ENCODE measurements at regions not wholly inside any gene's neighbourhood (a gene's known extent, or its start where the extent isn't known, plus 50 kb on each side); places are given as distances from the start of the nearest gene placed in this dataset.

GRCh38 chr2:120850551-120850950 lies 114.9 kb downstream of the GLI2 start:
- no peak for TF ChIP-seq POLR2AphosphoS5 (IDR thresholded peaks at IDR 0.05; ENCODE audit: low read depth, low read length)
- TF ChIP-seq REST (IDR thresholded peaks at IDR 0.05; ENCODE audit: insufficient read depth in 1 of 2, low read depth in 2 of 2, low read length in 2 of 2), result no peak
- TF ChIP-seq TAF1 (IDR thresholded peaks at IDR 0.05; ENCODE audit: borderline replicate concordance, insufficient read depth, low read length), result no peak
- no peak for TF ChIP-seq SIN3A (IDR thresholded peaks at IDR 0.05; ENCODE audit: borderline replicate concordance, insufficient read depth, low read length)
- TF ChIP-seq FOXP2 (optimal IDR thresholded peaks at IDR 0.05; ENCODE audit: borderline replicate concordance, extremely low read depth, extremely low read length, insufficient read depth), result no peak
